DND-41 (cell line): ENCODE measurements at regions not wholly inside any gene's neighbourhood (a gene's known extent, or its start where the extent isn't known, plus 50 kb on each side); places are given as distances from the start of the nearest gene placed in this dataset.

ENCODE experiments used
- ATAC-seq: fragments of 200-7000 bp; cut with Tn5 transposase; 3 replicates; pipeline ENCODE4 v1.9.1; 2021; ENCODE audit warnings: low read depth; ENCODE audit not compliant: insufficient read depth
- DNase-seq: peaks from one replicate; pipeline ENCODE4 v3.0.0-alpha.2; 2020
- H2AFZ ChIP-seq: 2 replicates; pipeline ENCODE4 v1.6.0; 2012; ENCODE audit warnings: low read depth, low read length
- H3K27ac ChIP-seq: 2 replicates; pipeline ENCODE4 v1.5.1; 2012; ENCODE audit warnings: low read length, inconsistent platforms
- H3K27me3 ChIP-seq: fragments of 200-600 bp; sonication (generic); 2 replicates; pipeline ENCODE4 v1.6.0; 2012; ENCODE audit warnings: low read length, mild to moderate bottlenecking, inconsistent platforms; ENCODE audit not compliant: insufficient read depth, poor library complexity
- H3K36me3 ChIP-seq: 2 replicates; pipeline ENCODE4 v1.5.1; 2012; ENCODE audit warnings: low read length, inconsistent platforms; ENCODE audit not compliant: insufficient read depth
- H3K4me1 ChIP-seq: 2 replicates; pipeline ENCODE4 v1.5.1; 2012; ENCODE audit warnings: mild to moderate bottlenecking, low read length; ENCODE audit not compliant: insufficient read depth
- H3K4me2 ChIP-seq: 2 replicates; pipeline ENCODE4 v1.6.0; 2012; ENCODE audit warnings: mild to moderate bottlenecking, moderate library complexity, low read length, inconsistent platforms; ENCODE audit not compliant: insufficient read depth
- H3K4me3 ChIP-seq, 2 experiments: fragments of 200-600 bp in 1 of 2; shearing (Covaris generic) in 1 of 2; 2 replicates each; pipeline ENCODE4 v1.5.1; 2012 to 2016; ENCODE audit warnings: inconsistent platforms in 2 of 2, low read length in 2 of 2, mild to moderate bottlenecking in 2 of 2, low read depth in 1 of 2, moderate library complexity in 1 of 2
- H3K79me2 ChIP-seq: 2 replicates; pipeline ENCODE4 v1.6.0; 2012; ENCODE audit warnings: low read length, inconsistent platforms; ENCODE audit not compliant: insufficient read depth
- H3K9ac ChIP-seq: 2 replicates; pipeline ENCODE4 v1.6.0; 2012; ENCODE audit warnings: low read depth, mild to moderate bottlenecking, inconsistent platforms, low read length, moderate library complexity
- H3K9me3 ChIP-seq: 2 replicates; pipeline ENCODE4 v1.5.1; 2012; ENCODE audit warnings: low read length, moderate library complexity, mild to moderate bottlenecking, inconsistent platforms; ENCODE audit not compliant: insufficient read depth, severe bottlenecking
- H4K20me1 ChIP-seq: 2 replicates; pipeline ENCODE4 v1.6.0; 2012; ENCODE audit warnings: low read length; ENCODE audit not compliant: insufficient read depth
- EZH2 ChIP-seq: IDR thresholded peaks from 3 replicates; pipeline ENCODE4 v1.6.1; 2012; ENCODE audit warnings: borderline replicate concordance, low read depth, mild to moderate bottlenecking, moderate library complexity, low read length, inconsistent platforms; ENCODE audit not compliant: severe bottlenecking
- TF ChIP-seq, protein P1 (sequence below): IDR thresholded peaks from 2 replicates; pipeline ENCODE4 v1.5.1; 2012; ENCODE audit warnings: borderline replicate concordance, low read length, moderate library complexity, mild to moderate bottlenecking; ENCODE audit not compliant: poor library complexity, severe bottlenecking; ENCODE audit errors: extremely low read depth

DNA sequence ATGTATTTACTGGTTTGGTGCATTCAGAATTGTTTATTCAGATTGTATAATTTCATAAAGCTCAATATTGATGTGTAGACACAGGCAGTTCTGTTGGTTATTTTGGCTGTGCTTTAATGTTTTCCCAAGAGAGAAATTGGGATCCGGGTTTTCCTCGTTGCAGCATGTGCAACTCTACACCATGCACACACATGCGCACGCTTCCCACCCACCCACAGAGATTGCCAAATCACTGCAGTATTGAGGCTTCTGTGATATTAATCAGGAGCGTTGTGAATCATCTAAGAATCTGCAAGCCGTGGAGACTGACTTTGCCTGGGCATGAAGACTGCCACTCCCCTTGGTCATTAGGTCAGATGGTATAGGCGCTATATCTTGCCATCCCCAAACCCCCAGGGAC is 571.5 kb downstream of the SLC4A3 start:
- no peak overlapping the region for H3K4me2 ChIP-seq

GRCh38 chr2:220202066-220202465 is 574.6 kb downstream of the SLC4A3 start:
- no peak overlapping the region for H3K4me3 ChIP-seq
- no peaks in the 10 kb centered on the region for H3K79me2 ChIP-seq
- DNase-seq (no peak), ATAC-seq (no peak)
- H3K4me2 ChIP-seq, result no peak overlapping the region
- no peaks in the 10 kb centered on the region for H3K4me1 ChIP-seq
- H3K9me3 ChIP-seq, result no peaks in the 10 kb centered on the region
- no peak for TF ChIP-seq EZH2
- TF ChIP-seq, protein P1, sequence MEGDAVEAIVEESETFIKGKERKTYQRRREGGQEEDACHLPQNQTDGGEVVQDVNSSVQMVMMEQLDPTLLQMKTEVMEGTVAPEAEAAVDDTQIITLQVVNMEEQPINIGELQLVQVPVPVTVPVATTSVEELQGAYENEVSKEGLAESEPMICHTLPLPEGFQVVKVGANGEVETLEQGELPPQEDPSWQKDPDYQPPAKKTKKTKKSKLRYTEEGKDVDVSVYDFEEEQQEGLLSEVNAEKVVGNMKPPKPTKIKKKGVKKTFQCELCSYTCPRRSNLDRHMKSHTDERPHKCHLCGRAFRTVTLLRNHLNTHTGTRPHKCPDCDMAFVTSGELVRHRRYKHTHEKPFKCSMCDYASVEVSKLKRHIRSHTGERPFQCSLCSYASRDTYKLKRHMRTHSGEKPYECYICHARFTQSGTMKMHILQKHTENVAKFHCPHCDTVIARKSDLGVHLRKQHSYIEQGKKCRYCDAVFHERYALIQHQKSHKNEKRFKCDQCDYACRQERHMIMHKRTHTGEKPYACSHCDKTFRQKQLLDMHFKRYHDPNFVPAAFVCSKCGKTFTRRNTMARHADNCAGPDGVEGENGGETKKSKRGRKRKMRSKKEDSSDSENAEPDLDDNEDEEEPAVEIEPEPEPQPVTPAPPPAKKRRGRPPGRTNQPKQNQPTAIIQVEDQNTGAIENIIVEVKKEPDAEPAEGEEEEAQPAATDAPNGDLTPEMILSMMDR, result no peak
- H2AFZ ChIP-seq, result no peak overlapping the region
- H3K9ac ChIP-seq, result no peak overlapping the region
- H3K27ac ChIP-seq, result no peak overlapping the region
- H4K20me1 ChIP-seq, result no peaks in the 10 kb centered on the region
- H3K27me3 ChIP-seq, result no peaks in the 10 kb centered on the region
- H3K36me3 ChIP-seq, result no peaks in the 10 kb centered on the region

More for the DNA sequence above, 571.5 kb downstream of the SLC4A3 start:
- H3K9ac ChIP-seq, result no peak overlapping the region
- H3K9me3 ChIP-seq, result no peaks in the 10 kb centered on the region
- ATAC-seq, result no peak
- H3K36me3 ChIP-seq, result no peaks in the 10 kb centered on the region
- no peaks in the 10 kb centered on the region for H3K27me3 ChIP-seq
- DNase-seq, result no peak
- no peak overlapping the region for H2AFZ ChIP-seq
- H3K79me2 ChIP-seq, result no peaks in the 10 kb centered on the region
- H3K4me3 ChIP-seq, result no peak overlapping the region
- H3K4me1 ChIP-seq, result no peaks in the 10 kb centered on the region
- no peak overlapping the region for H3K27ac ChIP-seq
- no peak for TF ChIP-seq EZH2
- TF ChIP-seq, protein P1, result no peak
- no peaks in the 10 kb centered on the region for H4K20me1 ChIP-seq

- no peak overlapping the region for H3K4me2 ChIP-seq
- no peaks in the 10 kb centered on the region for H4K20me1 ChIP-seq
- ATAC-seq, result no peak
- no peaks in the 10 kb centered on the region for H3K27me3 ChIP-seq
- H3K79me2 ChIP-seq, result no peaks in the 10 kb centered on the region
- no peak overlapping the region for H3K27ac ChIP-seq
- H2AFZ ChIP-seq, result no peak overlapping the region
- H3K4me1 ChIP-seq, result no peaks in the 10 kb centered on the region
- H3K36me3 ChIP-seq, result no peaks in the 10 kb centered on the region
- H3K4me3 ChIP-seq, result no peak overlapping the region
- H3K9ac ChIP-seq, result no peak overlapping the region
- no peak for DNase-seq
- no peaks in the 10 kb centered on the region for H3K9me3 ChIP-seq
- TF ChIP-seq, protein P1, result no peak
- TF ChIP-seq EZH2, result no peak
Observed at GRCh38 chr2:220209093-220209492, 581.7 kb downstream of the SLC4A3 start.

GRCh38 chr2:220209751-220210150 is 582.3 kb downstream of the SLC4A3 start:
- Histone ChIP-seq H3K27ac (no peak overlapping the region), H2AFZ (no peak overlapping the region), H3K4me3 (no peak overlapping the region), H3K79me2 (no peaks in the 10 kb centered on the region), H3K4me2 (no peak overlapping the region), H3K4me1 (no peaks in the 10 kb centered on the region), H3K9ac (no peak overlapping the region), H4K20me1 (no peaks in the 10 kb centered on the region), H3K27me3 (no peaks in the 10 kb centered on the region), H3K9me3 (no peaks in the 10 kb centered on the region), H3K36me3 (no peaks in the 10 kb centered on the region)
- TF ChIP-seq EZH2, result no peak
- TF ChIP-seq, protein P1, result no peak
- DNase-seq, result no peak
- no peak for ATAC-seq
